Spleen (tissue), 7 donors: ENCODE measurements at regions not wholly inside any gene's neighbourhood (a gene's known extent, or its start where the extent isn't known, plus 50 kb on each side); places are given as distances from the start of the nearest gene placed in this dataset.

Source experiments
- POLR2A ChIP-seq, 3 donors: fragments of 450-650 bp; IDR thresholded peaks; one replicate each; pipeline ENCODE4 v1.5.1; 2017; ENCODE audit warnings: antibody characterized with exemption in 3 of 3, mild to moderate bottlenecking in 1 of 3
- POLR2AphosphoS5 ChIP-seq, 3 donors: sonication (generic); formaldehyde crosslinking; IDR thresholded peaks; one replicate each; pipeline ENCODE4 v1.5.1; 2017; ENCODE audit warnings: antibody characterized with exemption in 3 of 3
- TF ChIP-seq, protein P1 (sequence below), 11 experiments: fragments of 200-600 bp in 7 of 11; fragments of 450-650 bp in 4 of 11; sonication (generic) in 4 of 11; IDR thresholded peaks in 8 of 11; conservative IDR thresholded peaks in 3 of 11; 1 replicate in 7 of 11; 2 replicates in 4 of 11; pipeline versions ENCODE4 v1.4.0 to v1.8.0; 2016 to 2021; ENCODE audit warnings: antibody characterized with exemption in 11 of 11, inconsistent platforms in 4 of 11, mild to moderate bottlenecking in 1 of 11
- donor health status: DM: no; HTN: no; CAD: no; lungs with moderate emphysema.
- donor health status: DM: no; HTN: no; CAD: no.
- donor health status: DM: no; HTN: no; CAD: no.

DNA sequence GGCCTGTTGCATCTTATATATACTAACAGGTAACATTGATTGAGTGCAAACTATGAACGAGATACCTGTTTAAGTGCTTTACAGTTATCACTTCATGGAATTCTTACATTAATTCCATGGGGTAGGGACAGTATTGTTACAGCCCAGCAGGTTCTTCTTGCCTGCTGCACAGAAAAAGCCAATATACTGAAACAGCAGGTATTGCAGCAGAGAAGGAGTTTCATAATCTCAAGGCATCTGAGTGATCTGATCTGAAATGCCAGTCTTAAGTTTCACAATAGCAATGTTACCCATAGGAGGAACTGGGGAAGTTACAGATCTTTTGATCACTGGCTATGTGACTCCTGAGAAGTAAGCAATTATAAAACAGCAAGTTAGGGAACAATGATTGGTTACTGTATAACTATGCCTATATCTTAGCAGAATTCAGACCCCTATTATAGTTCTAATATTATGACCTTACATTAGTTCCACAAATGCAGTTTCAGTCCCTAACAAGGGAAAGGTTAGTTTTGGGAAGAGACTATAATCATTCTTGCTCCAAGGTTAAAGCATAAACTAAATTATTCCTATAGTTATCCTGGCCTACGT is 126.5 kb upstream of the BNC2 start:
- TF ChIP-seq, protein P1, sequence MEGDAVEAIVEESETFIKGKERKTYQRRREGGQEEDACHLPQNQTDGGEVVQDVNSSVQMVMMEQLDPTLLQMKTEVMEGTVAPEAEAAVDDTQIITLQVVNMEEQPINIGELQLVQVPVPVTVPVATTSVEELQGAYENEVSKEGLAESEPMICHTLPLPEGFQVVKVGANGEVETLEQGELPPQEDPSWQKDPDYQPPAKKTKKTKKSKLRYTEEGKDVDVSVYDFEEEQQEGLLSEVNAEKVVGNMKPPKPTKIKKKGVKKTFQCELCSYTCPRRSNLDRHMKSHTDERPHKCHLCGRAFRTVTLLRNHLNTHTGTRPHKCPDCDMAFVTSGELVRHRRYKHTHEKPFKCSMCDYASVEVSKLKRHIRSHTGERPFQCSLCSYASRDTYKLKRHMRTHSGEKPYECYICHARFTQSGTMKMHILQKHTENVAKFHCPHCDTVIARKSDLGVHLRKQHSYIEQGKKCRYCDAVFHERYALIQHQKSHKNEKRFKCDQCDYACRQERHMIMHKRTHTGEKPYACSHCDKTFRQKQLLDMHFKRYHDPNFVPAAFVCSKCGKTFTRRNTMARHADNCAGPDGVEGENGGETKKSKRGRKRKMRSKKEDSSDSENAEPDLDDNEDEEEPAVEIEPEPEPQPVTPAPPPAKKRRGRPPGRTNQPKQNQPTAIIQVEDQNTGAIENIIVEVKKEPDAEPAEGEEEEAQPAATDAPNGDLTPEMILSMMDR (IDR thresholded peaks at IDR 0.05 in 8 of 11, conservative IDR thresholded peaks at IDR 0.05 in 3 of 11) = no peak
- TF ChIP-seq POLR2A (IDR thresholded peaks at IDR 0.05) = no peak
- TF ChIP-seq POLR2AphosphoS5 (IDR thresholded peaks at IDR 0.05) = no peak
